ENCODE measurements at regions not wholly inside any gene's neighbourhood (a gene's known extent, or its start where the extent isn't known, plus 50 kb on each side); places are given as distances from the start of the nearest gene placed in this dataset.

- no peak for DNase-seq (ENCODE audit: low read depth)
- in situ Hi-C loops (cut with HindIII; ENCODE audit: low pct_unique_long_range_greater_than_20kb, low sequenced_read_pairs) = no loop called here
These were observed 290.0 kb upstream of the PLSCR5 start for GRCh38 chr3:146895026-146895749.

GRCh38 chr3:146894406-146894805 is 289.3 kb upstream of the PLSCR5 start:
- DNase-seq (ENCODE audit: low read depth) = no peak
- in situ Hi-C loops (cut with HindIII; ENCODE audit: low pct_unique_long_range_greater_than_20kb, low sequenced_read_pairs) = no loop called here

GRCh38 chr3:146892041-146892440 is 286.9 kb upstream of the PLSCR5 start:
- in situ Hi-C loops (cut with HindIII; ENCODE audit: low pct_unique_long_range_greater_than_20kb, low sequenced_read_pairs) = no loop called here
- no peak for DNase-seq (ENCODE audit: low read depth)

- DNase-seq (ENCODE audit: low read depth) = no peak
- in situ Hi-C loops (cut with HindIII; ENCODE audit: low pct_unique_long_range_greater_than_20kb, low sequenced_read_pairs) = no loop called here
These were observed 284.5 kb upstream of the PLSCR5 start for GRCh38 chr3:146889626-146890025.

- in situ Hi-C loops (cut with HindIII; ENCODE audit: low pct_unique_long_range_greater_than_20kb, low sequenced_read_pairs) = no loop called here
- no peak for DNase-seq (ENCODE audit: low read depth)
These were observed 283.0 kb upstream of the PLSCR5 start for GRCh38 chr3:146888176-146888575.

- in situ Hi-C loops (cut with HindIII; ENCODE audit: low pct_unique_long_range_greater_than_20kb, low sequenced_read_pairs) = no loop called here
- DNase-seq (ENCODE audit: low read depth) = no peak
These were observed 279.6 kb upstream of the PLSCR5 start for GRCh38 chr3:146884721-146885120.

- in situ Hi-C loops (cut with HindIII; ENCODE audit: low pct_unique_long_range_greater_than_20kb, low sequenced_read_pairs) = no loop called here
- DNase-seq (ENCODE audit: low read depth) = no peak
These were observed 279.1 kb upstream of the PLSCR5 start for GRCh38 chr3:146884296-146884695.

- in situ Hi-C loops (cut with HindIII; ENCODE audit: low pct_unique_long_range_greater_than_20kb, low sequenced_read_pairs) = no loop called here
- DNase-seq (ENCODE audit: low read depth) = no peak
These were observed 278.1 kb upstream of the PLSCR5 start for GRCh38 chr3:146883288-146883687.

- no peak for DNase-seq (ENCODE audit: low read depth)
- in situ Hi-C loops (cut with HindIII; ENCODE audit: low pct_unique_long_range_greater_than_20kb, low sequenced_read_pairs) = no loop called here
These were observed 277.0 kb upstream of the PLSCR5 start for GRCh38 chr3:146881966-146882760.

- in situ Hi-C loops (cut with HindIII; ENCODE audit: low pct_unique_long_range_greater_than_20kb, low sequenced_read_pairs) = no loop called here
These were observed 276.2 kb upstream of the PLSCR5 start for GRCh38 chr3:146881356-146881755.

GRCh38 chr3:146873748-146874147 is 268.6 kb upstream of the PLSCR5 start:
- in situ Hi-C loops (cut with HindIII; ENCODE audit: low pct_unique_long_range_greater_than_20kb, low sequenced_read_pairs) = no loop called here
- no peak for DNase-seq (ENCODE audit: low read depth)

More at GRCh38 chr3:146881356-146881755, 276.2 kb upstream of the PLSCR5 start:
- DNase-seq (ENCODE audit: low read depth) = no peak

GRCh38 chr3:146865175-146865755 is 260.1 kb upstream of the PLSCR5 start:
- in situ Hi-C loops (cut with HindIII; ENCODE audit: low pct_unique_long_range_greater_than_20kb, low sequenced_read_pairs) = no loop called here
- DNase-seq (ENCODE audit: low read depth) = no peak

GRCh38 chr3:146861262-146861661 is 256.1 kb upstream of the PLSCR5 start:
- in situ Hi-C loops (cut with HindIII; ENCODE audit: low pct_unique_long_range_greater_than_20kb, low sequenced_read_pairs) = no loop called here

GRCh38 chr3:146854523-146854922 is 249.4 kb upstream of the PLSCR5 start:
- in situ Hi-C loops (cut with HindIII; ENCODE audit: low pct_unique_long_range_greater_than_20kb, low sequenced_read_pairs) = no loop called here
- no peak for DNase-seq (ENCODE audit: low read depth)

More at GRCh38 chr3:146861262-146861661, 256.1 kb upstream of the PLSCR5 start:
- no peak for DNase-seq (ENCODE audit: low read depth)

GRCh38 chr3:146851665-146852064 is 246.5 kb upstream of the PLSCR5 start:
- in situ Hi-C loops (cut with HindIII; ENCODE audit: low pct_unique_long_range_greater_than_20kb, low sequenced_read_pairs) = no loop called here
- no peak for DNase-seq (ENCODE audit: low read depth)

GRCh38 chr3:146845361-146845760 is 240.2 kb upstream of the PLSCR5 start:
- in situ Hi-C loops (cut with HindIII; ENCODE audit: low pct_unique_long_range_greater_than_20kb, low sequenced_read_pairs) = no loop called here

GRCh38 chr3:146843476-146843875 is 238.3 kb upstream of the PLSCR5 start:
- no peak for DNase-seq (ENCODE audit: low read depth)
- in situ Hi-C loops (cut with HindIII; ENCODE audit: low pct_unique_long_range_greater_than_20kb, low sequenced_read_pairs) = no loop called here

More at GRCh38 chr3:146845361-146845760, 240.2 kb upstream of the PLSCR5 start:
- DNase-seq (ENCODE audit: low read depth) = no peak

- in situ Hi-C loops (cut with HindIII; ENCODE audit: low pct_unique_long_range_greater_than_20kb, low sequenced_read_pairs) = no loop called here
These were observed 234.7 kb upstream of the PLSCR5 start for GRCh38 chr3:146839727-146840375.

GRCh38 chr3:146838221-146838620 is 233.1 kb upstream of the PLSCR5 start:
- in situ Hi-C loops (cut with HindIII; ENCODE audit: low pct_unique_long_range_greater_than_20kb, low sequenced_read_pairs) = no loop called here
- DNase-seq (ENCODE audit: low read depth) = no peak

More at GRCh38 chr3:146839727-146840375, 234.7 kb upstream of the PLSCR5 start:
- DNase-seq (ENCODE audit: low read depth) = no peak

Data from Caki2 (cell line).